Stimulated activated effector memory CD8-positive, alpha-beta T cell treated with anti-CD3 and anti-CD28 coated beads, Interleukin-12 subunit alpha, Interleukin-12 subunit beta, amount 100 ng/mL, for 72 hours (primary cell): ENCODE measurements at regions not wholly inside any gene's neighbourhood (a gene's known extent, or its start where the extent isn't known, plus 50 kb on each side); places are given as distances from the start of the nearest gene placed in this dataset.

ENCODE experiments used
- ATAC-seq: fragments of 150-1000 bp; cut with Tn5 transposase; 2 replicates; pipeline ENCODE4 v1.10.0; 2021
- DNase-seq, 2 donors: peaks; one replicate each; pipeline ENCODE4 v3.0.0; 2021 to 2022; ENCODE audit warnings: low spot score in 2 of 2
- H3K27ac Mint-ChIP-seq: one replicate; pipeline ENCODE4 v1.8.0; 2022; ENCODE audit warnings: mild to moderate bottlenecking, mixed read lengths
- H3K36me3 Mint-ChIP-seq: one replicate; pipeline ENCODE4 v1.8.0; 2022; ENCODE audit warnings: mild to moderate bottlenecking, mixed read lengths
- H3K4me1 Mint-ChIP-seq: one replicate; pipeline ENCODE4 v1.8.0; 2022; ENCODE audit warnings: mixed read lengths
- H3K4me3 Mint-ChIP-seq: one replicate; pipeline ENCODE4 v1.8.0; 2022; ENCODE audit warnings: mild to moderate bottlenecking, mixed read lengths
- H3K9me3 Mint-ChIP-seq: one replicate; pipeline ENCODE4 v1.8.0; 2022; ENCODE audit warnings: mixed read lengths

- Mint-ChIP-seq H3K9me3 (peaks cover 4% of the 10 kb centered on the region), H3K4me3 (no peak overlapping the region), H3K4me1 (peaks cover 19% of the 10 kb centered on the region), H3K27ac (no peak overlapping the region), H3K36me3 (no peaks in the 10 kb centered on the region)
- DNase-seq (no peak), ATAC-seq (no peak)
Measured at GRCh38 chr10:131743190-131744151, 157.3 kb upstream of the PPP2R2D start.

- Mint-ChIP-seq H3K9me3 (peaks cover 4% of the 10 kb centered on the region), H3K27ac (no peak overlapping the region), H3K4me1 (peaks cover 16% of the 10 kb centered on the region), H3K4me3 (no peak overlapping the region), H3K36me3 (no peaks in the 10 kb centered on the region)
- ATAC-seq (no peak), DNase-seq (no peak)
Measured at GRCh38 chr10:131744346-131744745, 156.5 kb upstream of the PPP2R2D start.

DNA sequence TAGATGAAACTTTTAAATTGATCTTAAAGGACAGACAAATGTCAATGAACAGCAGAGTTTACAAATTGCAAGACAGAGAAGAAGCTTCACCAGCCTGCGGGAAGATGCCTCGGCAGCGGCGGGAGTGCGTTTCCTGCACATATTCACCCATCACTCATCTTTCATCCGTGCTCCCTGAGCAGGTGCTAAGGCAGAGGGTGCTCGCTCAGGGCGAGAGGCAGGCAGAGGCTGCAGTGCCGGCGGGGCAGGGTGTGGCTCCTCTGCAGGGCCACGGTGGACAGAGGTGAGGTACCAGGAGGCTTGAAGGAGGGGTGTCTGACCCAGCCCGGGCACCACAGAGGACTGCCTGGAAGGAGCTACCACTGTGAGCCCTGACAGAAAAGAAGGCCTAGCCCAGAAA, 155.2 kb upstream of the PPP2R2D start:
- no peak for DNase-seq
- H3K36me3 Mint-ChIP-seq = no peaks in the 10 kb centered on the region
- peaks cover 13% of the 10 kb centered on the region for H3K4me1 Mint-ChIP-seq
- H3K27ac Mint-ChIP-seq = no peak overlapping the region
- no peak overlapping the region for H3K4me3 Mint-ChIP-seq
- no peak for ATAC-seq
- no peaks in the 10 kb centered on the region for H3K9me3 Mint-ChIP-seq

- DNase-seq (no peak), ATAC-seq (no peak)
- Mint-ChIP-seq H3K9me3 (no peaks in the 10 kb centered on the region), H3K4me1 (peaks cover 13% of the 10 kb centered on the region), H3K4me3 (no peak overlapping the region), H3K36me3 (no peaks in the 10 kb centered on the region), H3K27ac (no peak overlapping the region)
Measured at GRCh38 chr10:131746241-131746711, 154.5 kb upstream of the PPP2R2D start.

DNA sequence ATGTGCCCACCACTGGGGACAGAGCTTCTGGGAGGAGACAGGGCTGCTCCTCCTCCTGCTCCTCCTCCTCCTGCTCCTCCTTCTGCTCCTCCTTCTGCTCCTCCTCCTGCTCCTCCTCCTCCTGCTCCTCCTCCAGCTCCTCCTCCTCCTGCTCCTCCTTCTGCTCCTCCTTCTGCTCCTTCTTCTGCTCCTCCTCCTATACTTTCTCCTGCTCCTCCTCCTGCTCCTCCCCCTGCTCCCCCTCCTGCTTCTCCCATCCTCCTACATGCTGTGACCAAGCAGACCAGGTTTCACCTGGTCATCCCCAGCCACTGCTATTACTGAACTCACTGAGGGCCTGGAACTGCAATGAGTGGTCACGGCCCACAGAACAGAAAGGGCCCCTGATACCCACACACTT, 154.0 kb upstream of the PPP2R2D start:
- no peak for ATAC-seq
- Mint-ChIP-seq H3K27ac (no peak overlapping the region), H3K4me3 (no peak overlapping the region), H3K4me1 (peaks cover 13% of the 10 kb centered on the region), H3K36me3 (no peaks in the 10 kb centered on the region), H3K9me3 (no peaks in the 10 kb centered on the region)
- no peak for DNase-seq

DNA sequence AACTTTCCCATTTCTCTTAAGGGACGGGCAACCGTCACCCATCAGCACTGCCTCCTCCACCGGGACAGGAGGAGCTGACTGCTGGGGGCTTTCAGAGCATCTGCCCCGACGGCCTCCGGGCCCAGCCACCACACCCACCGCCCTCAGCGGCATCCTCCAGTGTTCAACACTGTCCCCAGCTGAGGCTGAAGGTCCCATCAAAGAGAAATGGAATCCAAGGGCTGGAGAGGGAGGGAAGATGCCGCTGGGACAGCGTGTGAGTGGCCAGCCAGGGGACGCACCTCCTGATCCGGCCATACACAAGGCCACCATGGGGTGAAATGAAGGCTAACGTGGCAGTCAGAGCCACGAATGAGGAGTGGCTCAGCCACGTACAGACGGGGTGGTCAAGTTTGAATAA, 153.6 kb upstream of the PPP2R2D start:
- no peak for ATAC-seq
- Mint-ChIP-seq H3K27ac (no peak overlapping the region), H3K36me3 (no peaks in the 10 kb centered on the region), H3K9me3 (no peaks in the 10 kb centered on the region), H3K4me1 (peaks cover 13% of the 10 kb centered on the region), H3K4me3 (no peak overlapping the region)
- DNase-seq = no peak

GRCh38 chr10:131747791-131748190, 153.0 kb upstream of the PPP2R2D start:
- ATAC-seq (no peak), DNase-seq (no peak)
- Mint-ChIP-seq H3K27ac (no peak overlapping the region), H3K9me3 (no peaks in the 10 kb centered on the region), H3K4me3 (no peak overlapping the region), H3K4me1 (peaks cover 13% of the 10 kb centered on the region), H3K36me3 (no peaks in the 10 kb centered on the region)

DNA sequence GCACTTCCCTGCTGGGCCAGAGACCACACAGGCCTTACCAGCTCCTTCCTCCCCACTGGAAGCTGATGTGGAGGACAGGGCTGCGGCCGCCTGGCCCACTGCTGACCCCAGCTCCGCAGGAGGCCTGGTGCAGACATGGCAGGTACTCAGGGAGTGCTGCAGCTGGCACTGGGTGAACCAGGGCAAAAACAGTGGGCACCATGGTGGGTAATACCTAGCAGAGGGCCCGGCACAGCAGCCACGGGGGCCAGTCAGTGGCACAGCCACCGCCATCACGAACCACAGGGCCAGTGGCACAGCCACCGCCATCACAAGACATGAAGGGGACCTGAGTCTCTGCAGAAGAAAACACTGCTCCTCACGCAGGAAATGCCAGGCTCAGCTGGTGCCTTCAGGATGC, 152.6 kb upstream of the PPP2R2D start:
- no peaks in the 10 kb centered on the region for H3K9me3 Mint-ChIP-seq
- no peaks in the 10 kb centered on the region for H3K36me3 Mint-ChIP-seq
- H3K27ac Mint-ChIP-seq = no peak overlapping the region

DNA sequence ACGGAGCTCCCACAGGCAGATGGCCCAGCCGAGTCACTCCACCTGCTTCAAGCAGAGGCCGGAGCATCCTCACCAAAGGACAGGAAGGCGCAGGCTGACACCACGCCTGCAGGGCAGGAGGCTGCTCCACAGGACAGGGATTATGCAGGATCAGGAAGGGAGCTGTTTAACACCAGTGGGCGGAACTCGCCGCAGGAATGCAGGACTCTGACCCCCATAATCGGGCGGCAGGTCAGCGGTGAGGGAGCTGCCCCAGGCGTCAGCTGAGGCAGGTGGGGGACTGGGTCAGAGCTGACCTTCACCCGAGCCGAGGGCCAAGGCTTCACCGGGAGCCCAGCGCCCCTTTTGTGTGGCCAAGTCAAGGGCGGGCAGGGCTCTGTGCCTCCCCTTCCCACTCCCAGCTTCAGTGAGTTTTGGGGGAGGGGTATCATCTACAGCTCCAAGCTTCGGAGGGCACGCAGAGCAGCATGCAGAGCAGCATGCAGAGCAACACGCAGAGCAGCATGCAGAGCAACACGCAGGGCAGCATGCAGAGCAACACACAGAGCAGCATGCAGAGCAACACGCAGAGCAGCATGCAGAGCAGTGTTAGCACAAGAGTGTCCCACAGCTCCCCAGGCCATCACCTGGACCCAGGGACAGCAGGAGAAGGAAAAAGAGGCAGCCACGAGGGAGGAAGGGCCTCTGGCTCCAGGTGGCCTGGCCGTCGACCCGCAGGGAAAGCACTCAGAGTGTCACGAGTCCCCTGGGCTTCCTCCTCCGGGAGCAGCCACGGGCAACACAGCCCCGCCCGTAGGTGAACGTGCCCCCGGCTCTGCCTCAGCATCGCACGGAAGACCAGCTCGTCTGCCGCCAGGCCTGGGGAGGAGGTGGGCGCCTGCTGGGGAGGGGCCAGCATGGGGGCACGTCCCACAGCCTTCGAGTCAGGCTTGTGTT, 151.7 kb upstream of the PPP2R2D start:
- Mint-ChIP-seq H3K4me3 (no peak overlapping the region), H3K36me3 (no peaks in the 10 kb centered on the region), H3K27ac (no peak overlapping the region), H3K4me1 (peaks cover 10% of the 10 kb centered on the region), H3K9me3 (no peaks in the 10 kb centered on the region)
- DNase-seq (no peak), ATAC-seq (no peak)

More for the DNA sequence above, 152.6 kb upstream of the PPP2R2D start:
- ATAC-seq (no peak), DNase-seq (no peak)
- Mint-ChIP-seq H3K4me3 (no peak overlapping the region), H3K4me1 (peaks cover 13% of the 10 kb centered on the region)

DNA sequence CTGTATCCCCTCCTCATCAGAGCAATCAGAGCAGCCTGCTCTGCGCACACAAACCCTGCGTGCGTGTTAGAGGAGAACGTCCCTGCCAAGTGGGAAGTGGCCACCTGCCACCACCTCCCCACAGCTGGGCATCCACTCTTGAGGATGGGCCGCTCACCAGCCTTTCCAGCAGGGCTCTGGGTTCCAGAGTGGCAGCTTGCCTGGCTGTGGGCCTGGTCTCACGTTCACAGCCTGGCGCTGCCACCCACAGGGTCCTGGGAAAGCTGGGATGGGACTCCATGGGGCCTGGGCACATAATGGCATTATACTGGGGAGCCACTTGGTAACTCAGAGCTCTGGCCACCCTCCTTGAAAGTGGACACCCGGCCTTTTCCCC, 151.1 kb upstream of the PPP2R2D start:
- no peak overlapping the region for H3K27ac Mint-ChIP-seq
- peaks cover 7% of the 10 kb centered on the region for H3K4me1 Mint-ChIP-seq
- no peaks in the 10 kb centered on the region for H3K9me3 Mint-ChIP-seq
- no peak for ATAC-seq
- H3K36me3 Mint-ChIP-seq = no peaks in the 10 kb centered on the region
- no peak overlapping the region for H3K4me3 Mint-ChIP-seq
- DNase-seq = no peak

DNA sequence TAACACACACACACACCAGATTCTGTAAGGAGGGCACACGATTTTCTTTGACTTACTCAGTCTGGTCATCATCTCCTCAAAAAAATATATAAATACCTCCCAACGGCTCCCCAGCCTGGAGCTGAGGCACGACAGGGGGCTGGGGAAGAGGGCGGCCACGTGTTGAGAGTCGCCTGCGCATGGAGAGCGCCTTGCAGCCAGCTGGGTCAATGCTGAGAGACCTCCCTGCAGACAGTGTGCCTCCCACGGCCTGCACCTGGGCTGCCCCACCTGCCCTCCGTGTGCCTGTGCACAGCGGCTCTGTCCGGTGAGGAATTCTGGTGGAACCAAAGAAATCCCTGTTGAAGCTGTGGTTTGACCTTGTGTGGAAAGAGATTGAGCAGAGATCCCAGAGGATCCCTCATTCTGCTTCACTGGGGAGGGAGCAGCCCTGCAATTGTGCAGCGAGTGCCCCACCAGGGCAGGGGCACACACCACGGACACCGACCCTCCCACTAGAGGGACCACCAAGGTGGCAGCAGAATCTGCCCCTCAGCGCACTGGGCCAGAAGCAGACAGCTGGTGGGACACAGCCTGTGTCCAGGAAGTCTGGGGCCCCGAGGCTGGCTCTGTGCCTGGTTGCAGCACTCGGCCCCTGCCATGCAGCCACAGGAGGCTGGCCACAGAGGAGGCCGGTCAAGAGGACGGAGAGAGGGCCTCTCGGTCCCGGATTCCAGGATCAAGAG, 150.5 kb upstream of the PPP2R2D start:
- no peak overlapping the region for H3K27ac Mint-ChIP-seq
- H3K4me3 Mint-ChIP-seq = no peak overlapping the region
- H3K9me3 Mint-ChIP-seq = no peaks in the 10 kb centered on the region
- DNase-seq (no peak), ATAC-seq (no peak)
- H3K36me3 Mint-ChIP-seq = no peaks in the 10 kb centered on the region
- peaks cover 7% of the 10 kb centered on the region for H3K4me1 Mint-ChIP-seq

- H3K4me3 Mint-ChIP-seq = no peak overlapping the region
- no peaks in the 10 kb centered on the region for H3K9me3 Mint-ChIP-seq
- H3K27ac Mint-ChIP-seq = no peak overlapping the region
- no peak for DNase-seq
- no peak for ATAC-seq
- H3K4me1 Mint-ChIP-seq = peaks cover 7% of the 10 kb centered on the region
- H3K36me3 Mint-ChIP-seq = no peaks in the 10 kb centered on the region
Measured at GRCh38 chr10:131750973-131751826, 149.6 kb upstream of the PPP2R2D start.

GRCh38 chr10:131751827-131752775, 148.7 kb upstream of the PPP2R2D start:
- DNase-seq (no peak), ATAC-seq (no peak)
- peaks cover 3% of the 10 kb centered on the region for H3K4me1 Mint-ChIP-seq
- H3K36me3 Mint-ChIP-seq = no peaks in the 10 kb centered on the region
- no peak overlapping the region for H3K27ac Mint-ChIP-seq
- H3K9me3 Mint-ChIP-seq = no peaks in the 10 kb centered on the region
- no peak overlapping the region for H3K4me3 Mint-ChIP-seq
